GM10248 (cell line): ENCODE measurements at regions not wholly inside any gene's neighbourhood (a gene's known extent, or its start where the extent isn't known, plus 50 kb on each side); places are given as distances from the start of the nearest gene placed in this dataset.

Experiments
- CTCF ChIA-PET: fragments of 300-600 bp; sonication (Branson Sonifier 250); formaldehyde crosslinking; extraction: SDS; loops from one replicate; lab custom pipeline; 2021; ENCODE audit warnings: antibody characterized with exemption; lab: Yijun Ruan, JAX
- POLR2A ChIA-PET: fragments of 350-650 bp; sonication (Branson Sonifier 250); formaldehyde crosslinking; extraction: SDS; loops from one replicate; lab custom pipeline; 2020; ENCODE audit warnings: antibody characterized with exemption; lab: Yijun Ruan, JAX
- DNase-seq: peaks from one replicate; pipeline ENCODE4 v3.0.0; 2012; ENCODE audit errors: extremely low spot score
- TF ChIP-seq, protein P1 (sequence below): IDR thresholded peaks from 2 replicates; pipeline ENCODE4 v1.5.1; 2012; ENCODE audit warnings: mild to moderate bottlenecking, low read depth; ENCODE audit errors: extremely low read depth, missing control alignments, control extremely low read depth

DNA sequence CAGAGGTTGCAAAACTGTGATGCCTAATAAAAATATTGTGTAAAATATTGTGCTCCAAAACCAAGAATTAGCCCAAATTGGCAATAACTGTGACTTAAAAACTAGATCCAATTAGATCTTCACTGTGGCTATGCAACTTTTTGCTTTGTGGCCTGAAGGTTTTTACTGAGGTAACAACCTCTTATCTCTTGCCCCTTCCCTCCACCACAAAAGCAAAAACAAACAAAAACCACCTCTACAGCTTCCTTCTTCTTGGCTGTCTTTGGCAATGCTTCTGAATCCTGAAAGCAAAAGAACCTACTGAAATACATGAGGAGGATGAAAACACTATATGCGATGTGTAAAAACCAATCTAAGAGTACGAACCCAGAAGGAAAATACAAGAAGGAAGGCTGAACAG is 226.7 kb upstream of the MBL2 start:
- no peak for DNase-seq
- ChIA-PET POLR2A (no interaction called here), CTCF (no interaction called here)
- TF ChIP-seq, protein P1, sequence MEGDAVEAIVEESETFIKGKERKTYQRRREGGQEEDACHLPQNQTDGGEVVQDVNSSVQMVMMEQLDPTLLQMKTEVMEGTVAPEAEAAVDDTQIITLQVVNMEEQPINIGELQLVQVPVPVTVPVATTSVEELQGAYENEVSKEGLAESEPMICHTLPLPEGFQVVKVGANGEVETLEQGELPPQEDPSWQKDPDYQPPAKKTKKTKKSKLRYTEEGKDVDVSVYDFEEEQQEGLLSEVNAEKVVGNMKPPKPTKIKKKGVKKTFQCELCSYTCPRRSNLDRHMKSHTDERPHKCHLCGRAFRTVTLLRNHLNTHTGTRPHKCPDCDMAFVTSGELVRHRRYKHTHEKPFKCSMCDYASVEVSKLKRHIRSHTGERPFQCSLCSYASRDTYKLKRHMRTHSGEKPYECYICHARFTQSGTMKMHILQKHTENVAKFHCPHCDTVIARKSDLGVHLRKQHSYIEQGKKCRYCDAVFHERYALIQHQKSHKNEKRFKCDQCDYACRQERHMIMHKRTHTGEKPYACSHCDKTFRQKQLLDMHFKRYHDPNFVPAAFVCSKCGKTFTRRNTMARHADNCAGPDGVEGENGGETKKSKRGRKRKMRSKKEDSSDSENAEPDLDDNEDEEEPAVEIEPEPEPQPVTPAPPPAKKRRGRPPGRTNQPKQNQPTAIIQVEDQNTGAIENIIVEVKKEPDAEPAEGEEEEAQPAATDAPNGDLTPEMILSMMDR, result no peak

DNA sequence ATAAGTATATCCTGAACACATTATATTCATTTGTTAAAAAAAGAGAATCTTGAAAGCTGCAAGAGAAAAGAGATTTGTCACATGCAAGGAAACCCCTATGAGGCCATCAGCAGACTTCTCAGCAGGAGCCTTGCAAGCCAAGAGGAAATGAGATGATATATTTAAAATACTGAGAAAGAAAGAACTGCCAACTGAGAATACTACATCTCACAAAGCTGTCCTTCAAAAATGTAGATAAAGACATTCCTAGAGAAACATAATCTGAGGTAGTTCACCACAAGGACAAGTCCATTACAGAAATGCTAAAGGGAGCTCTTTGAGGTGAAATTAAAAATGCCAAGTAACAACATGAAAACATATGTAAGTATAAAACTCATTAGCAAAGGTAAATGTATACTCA is 224.4 kb upstream of the MBL2 start:
- TF ChIP-seq, protein P1, result no peak
- ChIA-PET CTCF (interaction anchor here (0.7 kb wide), 1 partner anchor 27 kb away, joined by 3 read pairs; no protein-coding TSS in a partner anchor), POLR2A (no interaction called here)
- DNase-seq, result no peak

DNA sequence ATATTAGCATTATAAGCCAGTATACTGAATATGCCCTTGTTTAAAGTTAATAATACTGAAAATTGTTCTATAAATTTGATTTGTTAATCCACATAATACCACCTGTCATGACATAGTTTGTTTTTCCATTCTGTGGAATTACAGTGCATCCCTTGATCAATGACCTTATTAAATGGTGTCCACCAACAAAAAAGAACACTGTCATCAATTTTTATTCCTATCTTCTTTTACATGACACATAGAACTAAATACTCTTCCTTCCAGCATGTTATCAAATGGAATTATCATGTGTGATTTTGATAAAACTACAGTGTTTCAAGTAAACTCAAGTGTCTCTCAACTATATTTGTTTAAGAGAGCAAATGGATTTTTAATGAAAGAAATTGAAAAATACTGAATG is 221.8 kb upstream of the MBL2 start:
- DNase-seq, result no peak
- TF ChIP-seq, protein P1, result no peak
- ChIA-PET CTCF (no interaction called here), POLR2A (no interaction called here)

DNA sequence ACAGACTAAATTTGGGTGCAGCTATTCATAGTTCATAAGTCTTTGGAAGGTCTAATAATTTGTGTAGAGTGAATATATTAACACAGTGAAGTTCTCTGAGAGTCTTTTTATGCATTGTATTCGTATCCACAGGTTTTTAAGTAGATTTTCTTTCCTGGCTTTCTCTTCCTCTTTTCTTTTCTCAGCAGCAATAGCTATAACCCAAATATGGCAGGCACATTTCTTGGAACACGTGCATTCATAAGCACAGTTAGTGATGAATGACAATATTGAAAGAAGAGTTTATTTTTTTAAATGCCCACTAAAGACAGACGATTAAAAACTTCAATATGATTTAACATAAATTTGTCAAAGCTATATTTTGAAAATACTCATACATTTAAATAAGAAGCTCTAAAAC is 220.5 kb upstream of the MBL2 start:
- TF ChIP-seq, protein P1, result no peak
- DNase-seq, result no peak
- POLR2A ChIA-PET, result no interaction called here
- CTCF ChIA-PET, result interaction anchor here (1.3 kb wide), 1 partner anchor 16 kb away, joined by 4 read pairs; no protein-coding TSS in a partner anchor

DNA sequence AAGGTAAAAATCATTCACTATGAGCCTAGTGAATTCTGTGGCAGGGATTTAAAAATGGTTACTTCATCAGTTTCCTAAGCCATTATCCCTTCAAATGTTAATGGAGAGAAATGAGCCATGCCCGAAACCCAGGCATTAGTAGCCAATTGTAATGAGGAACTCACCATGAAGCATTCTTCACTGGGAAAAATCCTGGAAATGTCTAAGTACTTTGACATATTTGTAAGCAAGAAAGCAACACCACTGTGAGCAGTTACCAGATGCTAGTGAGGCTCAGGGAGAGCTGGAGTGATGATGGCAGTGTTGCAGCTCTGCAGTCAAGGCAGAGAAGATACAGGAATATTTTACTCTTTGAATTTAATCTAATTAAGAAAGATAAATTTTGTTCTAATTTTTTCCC is 220.0 kb upstream of the MBL2 start:
- TF ChIP-seq, protein P1, result no peak
- no peak for DNase-seq
- ChIA-PET POLR2A (no interaction called here), CTCF (interaction anchor here (1.3 kb wide), 1 partner anchor 16 kb away, joined by 4 read pairs; no protein-coding TSS in a partner anchor)

DNA sequence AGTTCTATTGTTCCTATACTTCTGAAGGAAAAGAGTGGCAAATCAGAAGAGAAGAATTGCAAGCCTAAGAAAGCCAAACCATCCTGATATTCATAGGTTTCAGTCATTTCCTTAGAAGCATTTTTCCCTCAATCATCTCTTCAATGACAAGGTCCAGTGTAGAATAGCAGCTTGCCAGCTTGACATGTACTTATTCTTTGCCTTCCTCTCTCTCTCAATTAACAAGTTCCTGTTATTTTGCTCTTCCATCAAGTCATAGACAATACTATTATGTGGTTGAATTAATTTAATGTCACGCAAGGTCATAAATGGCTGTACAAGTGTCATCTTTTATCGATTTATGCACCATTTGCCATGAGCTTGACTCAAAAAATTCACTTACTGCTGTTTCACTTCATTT is 216.3 kb upstream of the MBL2 start:
- TF ChIP-seq, protein P1, result no peak
- ChIA-PET CTCF (no interaction called here), POLR2A (no interaction called here)
- no peak for DNase-seq

DNA sequence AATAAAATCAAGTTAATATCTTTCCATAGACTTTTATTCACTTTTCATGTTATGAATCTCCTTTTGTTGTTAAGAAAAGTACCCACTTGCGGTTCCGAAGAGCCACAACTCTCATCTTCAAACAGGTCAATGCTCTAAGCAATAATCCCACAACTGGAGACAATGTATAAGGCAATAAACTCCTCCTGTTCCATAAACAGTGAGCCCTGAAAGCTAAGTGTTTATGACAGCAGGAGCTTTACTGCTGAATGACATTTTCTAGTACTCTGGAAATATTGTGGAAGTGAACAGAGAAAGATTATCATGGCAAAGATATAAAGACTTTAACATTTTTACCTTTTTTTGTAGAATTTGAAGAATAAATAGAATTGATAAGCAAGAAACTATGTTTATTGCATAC is 213.5 kb upstream of the MBL2 start:
- no peak for DNase-seq
- POLR2A ChIA-PET, result no interaction called here
- CTCF ChIA-PET, result no interaction called here
- TF ChIP-seq, protein P1, result no peak
